ENCODE measurements at regions not wholly inside any gene's neighbourhood (a gene's known extent, or its start where the extent isn't known, plus 50 kb on each side); places are given as distances from the start of the nearest gene placed in this dataset.
"Not testable (repeated sequence)": the region's sequence is repeated elsewhere in the genome, so short reads cannot be mapped to it uniquely, and the experiment has no call there.

- Histone ChIP-seq H3K27me3 (no peaks in the 10 kb centered on the region), H3K27ac (no peak overlapping the region), H3K9me3 (no peaks in the 10 kb centered on the region), H3K4me3 (no peak overlapping the region), H3K36me3 (no peaks in the 10 kb centered on the region), H3K4me1 (peaks cover 0 to 15% (median 0%) of the 10 kb centered on the region in 4 donors)
- intact Hi-C loops (cut with DNase I; ENCODE audit: low total_unique reads), result no loop called here
- 59 to 89% (median 79%) methylated on average over 1 of the region's 1 CpG for WGBS, 5 donors
- no peak for TF ChIP-seq EP300 (IDR thresholded peaks at IDR 0.05)
- no peak for TF ChIP-seq CTCF (IDR thresholded peaks at IDR 0.05)
- TF ChIP-seq POLR2A (IDR thresholded peaks at IDR 0.05), result no peak
- TF ChIP-seq POLR2AphosphoS5 (IDR thresholded peaks at IDR 0.05), result no peak
- DNase-seq, result no peak
Measured at GRCh38 chr3:68662176-68662575, 270.2 kb downstream of the TAFA4 start.

- DNase-seq; H3K9me3 ChIP-seq; intact Hi-C loops (cut with DNase I; ENCODE audit: low total_unique reads); H3K4me1 ChIP-seq; H3K27ac ChIP-seq; H3K36me3 ChIP-seq; H3K27me3 ChIP-seq; H3K4me3 ChIP-seq: not testable (repeated sequence)
- WGBS, 5 donors, result 69 to 89% (median 73%) methylated on average over 3 of the region's 3 CpGs
Measured at GRCh38 chr3:68650657-68651056, 281.7 kb downstream of the TAFA4 start.

- Histone ChIP-seq H3K36me3 (no peaks in the 10 kb centered on the region), H3K4me1 (no peaks in the 10 kb centered on the region), H3K27me3 (no peaks in the 10 kb centered on the region), H3K27ac (no peak overlapping the region), H3K4me3 (no peak overlapping the region), H3K9me3 (no peaks in the 10 kb centered on the region)
- no peak for DNase-seq
- intact Hi-C loops (cut with DNase I; ENCODE audit: low total_unique reads), result no loop called here
- 68 to 87% (median 71%) methylated on average over 2 of the region's 2 CpGs for WGBS, 5 donors
- TF ChIP-seq POLR2A (IDR thresholded peaks at IDR 0.05) (no peak), POLR2AphosphoS5 (IDR thresholded peaks at IDR 0.05) (no peak), CTCF (IDR thresholded peaks at IDR 0.05) (no peak), EP300 (IDR thresholded peaks at IDR 0.05) (no peak)
Measured at GRCh38 chr3:68648494-68648893, 283.9 kb downstream of the TAFA4 start.

GRCh38 chr3:68631850-68632545, 300.3 kb downstream of the TAFA4 start:
- Histone ChIP-seq H3K4me1 (no peaks in the 10 kb centered on the region), H3K9me3 (peaks cover 0 to 3% (median 0%) of the 10 kb centered on the region in 4 donors), H3K27ac (no peak overlapping the region), H3K27me3 (no peaks in the 10 kb centered on the region), H3K4me3 (no peak overlapping the region), H3K36me3 (no peaks in the 10 kb centered on the region)
- no peak for DNase-seq
- 34 to 56% (median 43%) methylated on average over 7 of the region's 7 CpGs for whole genome bisulfite sequencing, 5 donors
- intact Hi-C loops (cut with DNase I; ENCODE audit: low total_unique reads), result no loop called here
- TF ChIP-seq EP300 (IDR thresholded peaks at IDR 0.05), result no peak
- no peak for TF ChIP-seq POLR2A (IDR thresholded peaks at IDR 0.05)
- no peak for TF ChIP-seq POLR2AphosphoS5 (IDR thresholded peaks at IDR 0.05)
- no peak for TF ChIP-seq CTCF (IDR thresholded peaks at IDR 0.05)

- TF ChIP-seq POLR2A (IDR thresholded peaks at IDR 0.05) (no peak), CTCF (IDR thresholded peaks at IDR 0.05) (no peak), EP300 (IDR thresholded peaks at IDR 0.05) (no peak), POLR2AphosphoS5 (IDR thresholded peaks at IDR 0.05) (no peak)
- Histone ChIP-seq H3K27me3 (no peaks in the 10 kb centered on the region), H3K4me1 (no peaks in the 10 kb centered on the region), H3K36me3 (no peaks in the 10 kb centered on the region), H3K9me3 (peaks cover 0 to 3% (median 0%) of the 10 kb centered on the region in 4 donors), H3K27ac (no peak overlapping the region), H3K4me3 (no peak overlapping the region)
- no peak for DNase-seq
- WGBS, 5 donors, result 87 to 94% (median 92%) methylated on average over 5 to 6 of the region's 6 CpGs
- intact Hi-C loops (cut with DNase I; ENCODE audit: low total_unique reads), result no loop called here
Measured at GRCh38 chr3:68620211-68620610, 312.1 kb downstream of the TAFA4 start.
